HCT116 (cell line): ENCODE measurements at regions not wholly inside any gene's neighbourhood (a gene's known extent, or its start where the extent isn't known, plus 50 kb on each side); places are given as distances from the start of the nearest gene placed in this dataset.

ENCODE experiments used
- ATAC-seq: fragments of 200-7000 bp; cut with Tn5 transposase; 2 replicates; pipeline ENCODE4 v1.9.1; 2020; ENCODE audit warnings: mild to moderate bottlenecking, moderate library complexity
- BruUV-seq: library from RNA; stranded (reverse); fragments of 400-500 nt; replicated peaks from 2 replicates; lab custom pipeline; 2021; lab: Mats Ljungman, UMichigan
- CTCF ChIA-PET: fragments of 300-600 bp; sonication (Branson Sonifier 250); formaldehyde crosslinking; loops from one replicate; lab custom pipeline; 2021; ENCODE audit warnings: antibody characterized with exemption; lab: Charles Lee
- POLR2A ChIA-PET: fragments of 300-600, 350-600 bp; sonication (Branson Sonifier 250); formaldehyde crosslinking; loops from one replicate; lab custom pipeline; 2021; ENCODE audit warnings: antibody characterized with exemption; lab: Charles Lee
- RAD21 ChIA-PET, 2 experiments: fragments of 300-600 bp; sonication (Branson Sonifier 250); formaldehyde crosslinking; loops; one replicate each; lab custom pipeline; 2023; ENCODE audit warnings: low total read pairs in 2 of 2; ENCODE audit not compliant: uncharacterized antibody in 2 of 2, unreplicated experiment in 2 of 2, low non-redundant PET in 1 of 2; lab: Charles Lee
- DNase-seq: peaks from one replicate; pipeline ENCODE4 v3.0.0-alpha.2; 2010; ENCODE audit warnings: low read depth, low spot score
- H2AFZ ChIP-seq: fragments of 200-600 bp; shearing (Covaris generic), sonication (generic); 2 replicates; pipeline ENCODE4 v1.6.1; 2017; ENCODE audit warnings: low read depth, mixed run types, mixed read lengths, antibody characterized with exemption, low read length; ENCODE audit not compliant: poor library complexity, severe bottlenecking
- H3K27ac ChIP-seq: 2 replicates; pipeline ENCODE4 v1.5.1; 2012; ENCODE audit warnings: low read depth, low read length
- H3K27me3 ChIP-seq: fragments of 200-600 bp; sonication (generic); 2 replicates; pipeline ENCODE4 v1.6.1; 2016; ENCODE audit warnings: mixed run types, low read length, mixed read lengths; ENCODE audit not compliant: insufficient read depth
- H3K36me3 ChIP-seq, 2 experiments: fragments of 200-500 bp in 1 of 2; fragments of 200-600 bp in 1 of 2; sonication (Bioruptor generic) in 1 of 2; sonication (generic) in 1 of 2; 2 replicates each; pipeline versions ENCODE4 v1.5.1 to v1.6.1; 2014 to 2016; ENCODE audit warnings: low read length in 2 of 2, inconsistent platforms in 1 of 2, mixed read lengths in 1 of 2, mixed run types in 1 of 2; ENCODE audit not compliant: insufficient read depth in 2 of 2, control insufficient read depth in 1 of 2
- H3K4me1 ChIP-seq, 2 experiments: fragments of 200-600 bp in 1 of 2; sonication (generic) in 1 of 2; 2 replicates each; pipeline versions ENCODE4 v1.5.1 to v1.6.1; 2012 to 2017; ENCODE audit warnings: low read length in 2 of 2, inconsistent platforms in 1 of 2, mild to moderate bottlenecking in 1 of 2, mixed read lengths in 1 of 2, mixed run types in 1 of 2, moderate library complexity in 1 of 2; ENCODE audit not compliant: insufficient read depth in 2 of 2, control insufficient read depth in 1 of 2
- H3K4me2 ChIP-seq: fragments of 200-600 bp; sonication (generic); 2 replicates; pipeline ENCODE4 v1.6.1; 2017; ENCODE audit warnings: mixed run types, low read length, mixed read lengths
- H3K4me3 ChIP-seq, 2 experiments: fragments of 200-600 bp in 1 of 2; sonication (generic) in 1 of 2; replicated peaks in 1 of 2; 2 replicates each; pipeline ENCODE4 v1.5.1; 2011 to 2016; ENCODE audit warnings: low read length in 2 of 2, control low read depth in 1 of 2, low read depth in 1 of 2, mild to moderate bottlenecking in 1 of 2, mixed read lengths in 1 of 2, mixed run types in 1 of 2
- H3K79me2 ChIP-seq: fragments of 200-600 bp; sonication (generic); 2 replicates; pipeline ENCODE4 v1.6.1; 2017; ENCODE audit warnings: mild to moderate bottlenecking, mixed run types, low read length, moderate library complexity, mixed read lengths; ENCODE audit not compliant: insufficient read depth
- H3K9ac ChIP-seq: fragments of 200-600 bp; sonication (generic); 2 replicates; pipeline ENCODE4 v1.6.1; 2016; ENCODE audit warnings: low read length, mixed read lengths
- H3K9me2 ChIP-seq: fragments of 200-600 bp; sonication (generic), shearing (Covaris generic); 2 replicates; pipeline ENCODE4 v1.6.1; 2017; ENCODE audit warnings: mixed run types, mild to moderate bottlenecking, moderate library complexity; ENCODE audit not compliant: insufficient read depth
- H3K9me3 ChIP-seq, 2 experiments: fragments of 200-500 bp in 1 of 2; fragments of 200-600 bp in 1 of 2; sonication (Bioruptor generic) in 1 of 2; sonication (generic) in 1 of 2; 2 replicates each; pipeline ENCODE4 v1.6.1; 2014 to 2017; ENCODE audit warnings: low read length in 2 of 2, mixed read lengths in 2 of 2, inconsistent platforms in 1 of 2, low read depth in 1 of 2, mild to moderate bottlenecking in 1 of 2, mixed run types in 1 of 2, moderate library complexity in 1 of 2; ENCODE audit not compliant: control insufficient read depth in 1 of 2, insufficient read depth in 1 of 2
- H4K20me1 ChIP-seq: fragments of 200-600 bp; sonication (generic), shearing (Covaris generic); 2 replicates; pipeline ENCODE4 v1.6.1; 2017; ENCODE audit warnings: mixed run types, mild to moderate bottlenecking, moderate library complexity; ENCODE audit not compliant: insufficient read depth
- CEBPB ChIP-seq: IDR thresholded peaks from 2 replicates; pipeline ENCODE4 v1.6.1; 2012; ENCODE audit warnings: low read depth
- EGR1 ChIP-seq: IDR thresholded peaks from 2 replicates; pipeline ENCODE4 v1.6.1; 2012; ENCODE audit warnings: low read depth
- EZH2phosphoT487 ChIP-seq: fragments of 200-600 bp; IDR thresholded peaks from 2 replicates; pipeline ENCODE4 v1.6.1; 2018; ENCODE audit warnings: antibody characterized with exemption, borderline replicate concordance
- FOSL1 ChIP-seq: IDR thresholded peaks from 2 replicates; pipeline ENCODE4 v1.6.1; 2012; ENCODE audit warnings: low read depth
- JUND ChIP-seq: IDR thresholded peaks from 2 replicates; pipeline ENCODE4 v1.6.1; 2012
- RAD21 ChIP-seq: IDR thresholded peaks from 2 replicates; pipeline ENCODE4 v1.6.1; 2012; ENCODE audit warnings: low read depth, mild to moderate bottlenecking
- SIN3A ChIP-seq: IDR thresholded peaks from 2 replicates; pipeline ENCODE4 v1.6.1; 2012; ENCODE audit warnings: low read depth
- SP1 ChIP-seq: IDR thresholded peaks from 2 replicates; pipeline ENCODE4 v1.6.1; 2012; ENCODE audit warnings: low read depth
- SRF ChIP-seq: IDR thresholded peaks from 2 replicates; pipeline ENCODE4 v1.6.1; 2012; ENCODE audit warnings: low read depth
- ZFX ChIP-seq: fragments of 450-650 bp; IDR thresholded peaks from 2 replicates; pipeline ENCODE4 v1.6.1; 2017
- ZNF274 ChIP-seq: fragments of 200-500 bp; sonication (Bioruptor generic); IDR thresholded peaks from 2 replicates; pipeline ENCODE4 v1.6.1; 2014; ENCODE audit warnings: mild to moderate bottlenecking, low read depth, low read length, inconsistent platforms
- intact Hi-C: fragments of 100-400 bp; cut with micrococcal nuclease; formaldehyde crosslinking; loops from 2 replicates; pipeline ENCODE4 v1.10.0; 2022
- TF ChIP-seq, protein P1 (sequence below): IDR thresholded peaks from 2 replicates; pipeline ENCODE4 v1.6.1; 2012
- TF ChIP-seq, protein P2 (sequence below), 3 experiments: fragments of 200-600 bp in 1 of 3; sonication (generic) in 1 of 3; IDR thresholded peaks in 2 of 3; conservative IDR thresholded peaks in 1 of 3; 2 replicates each; pipeline ENCODE4 v1.5.1; 2012 to 2017; ENCODE audit warnings: low read depth in 2 of 3, low read length in 2 of 3, antibody characterized with exemption in 1 of 3, borderline replicate concordance in 1 of 3, control low read depth in 1 of 3, mild to moderate bottlenecking in 1 of 3, mixed read lengths in 1 of 3, mixed run types in 1 of 3, moderate library complexity in 1 of 3; ENCODE audit not compliant: insufficient read depth in 1 of 3

DNA sequence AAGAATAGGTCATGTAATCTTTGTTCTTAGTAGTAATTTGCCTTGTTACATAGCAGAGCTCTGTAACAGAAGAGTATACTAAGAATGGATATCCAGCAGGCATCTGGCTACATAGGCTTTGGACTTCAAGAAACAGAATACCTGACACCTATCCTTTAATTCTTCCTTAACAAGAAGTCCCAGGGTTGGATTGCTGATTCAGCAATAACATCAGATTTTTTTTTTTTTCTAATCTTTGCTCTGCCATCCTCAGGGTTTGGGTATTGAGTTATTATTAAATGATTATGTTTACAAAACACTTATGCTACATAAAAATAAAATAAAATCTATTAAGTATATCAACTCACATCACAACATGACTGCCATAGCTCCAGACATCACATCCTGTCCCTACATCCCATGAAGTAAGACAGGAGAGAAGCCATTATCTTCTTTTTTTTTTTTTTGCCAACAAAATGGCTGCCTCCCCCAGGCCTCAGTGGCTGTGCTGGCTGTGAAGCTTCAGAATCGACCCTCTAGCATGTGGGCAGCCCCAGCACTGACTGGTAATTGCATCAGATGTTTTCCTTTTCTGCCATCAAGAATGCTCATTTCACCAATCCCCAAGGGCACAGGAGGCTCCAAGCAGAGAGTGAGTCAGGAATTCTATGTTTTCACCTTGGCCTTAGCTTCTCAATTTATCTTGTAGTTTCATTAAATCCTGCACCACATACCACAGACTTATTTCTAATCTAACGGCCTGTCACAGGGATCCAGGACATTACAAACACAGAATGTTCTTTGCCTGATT lies 186.2 kb downstream of the DICER1 start:
- H3K4me2 ChIP-seq = no peak overlapping the region
- no peaks in the 10 kb centered on the region for H4K20me1 ChIP-seq
- TF ChIP-seq CEBPB = no peak
- TF ChIP-seq, protein P1, sequence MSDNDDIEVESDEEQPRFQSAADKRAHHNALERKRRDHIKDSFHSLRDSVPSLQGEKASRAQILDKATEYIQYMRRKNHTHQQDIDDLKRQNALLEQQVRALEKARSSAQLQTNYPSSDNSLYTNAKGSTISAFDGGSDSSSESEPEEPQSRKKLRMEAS = no peak
- TF ChIP-seq SRF = no peak
- TF ChIP-seq SP1 = no peak
- TF ChIP-seq JUND = no peak
- no peak for TF ChIP-seq EZH2phosphoT487
- no peak for TF ChIP-seq RAD21
- TF ChIP-seq, protein P2, sequence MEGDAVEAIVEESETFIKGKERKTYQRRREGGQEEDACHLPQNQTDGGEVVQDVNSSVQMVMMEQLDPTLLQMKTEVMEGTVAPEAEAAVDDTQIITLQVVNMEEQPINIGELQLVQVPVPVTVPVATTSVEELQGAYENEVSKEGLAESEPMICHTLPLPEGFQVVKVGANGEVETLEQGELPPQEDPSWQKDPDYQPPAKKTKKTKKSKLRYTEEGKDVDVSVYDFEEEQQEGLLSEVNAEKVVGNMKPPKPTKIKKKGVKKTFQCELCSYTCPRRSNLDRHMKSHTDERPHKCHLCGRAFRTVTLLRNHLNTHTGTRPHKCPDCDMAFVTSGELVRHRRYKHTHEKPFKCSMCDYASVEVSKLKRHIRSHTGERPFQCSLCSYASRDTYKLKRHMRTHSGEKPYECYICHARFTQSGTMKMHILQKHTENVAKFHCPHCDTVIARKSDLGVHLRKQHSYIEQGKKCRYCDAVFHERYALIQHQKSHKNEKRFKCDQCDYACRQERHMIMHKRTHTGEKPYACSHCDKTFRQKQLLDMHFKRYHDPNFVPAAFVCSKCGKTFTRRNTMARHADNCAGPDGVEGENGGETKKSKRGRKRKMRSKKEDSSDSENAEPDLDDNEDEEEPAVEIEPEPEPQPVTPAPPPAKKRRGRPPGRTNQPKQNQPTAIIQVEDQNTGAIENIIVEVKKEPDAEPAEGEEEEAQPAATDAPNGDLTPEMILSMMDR (IDR thresholded peaks at IDR 0.05 in 2 of 3, conservative IDR thresholded peaks at IDR 0.05 in 1 of 3; ENCODE audit: borderline replicate concordance in 1 of 3, insufficient read depth in 1 of 3, low read depth in 2 of 3, low read length in 2 of 3) = no peak
- TF ChIP-seq ZNF274 = no peak
- no peak for TF ChIP-seq ZFX
- TF ChIP-seq EGR1 = no peak
- TF ChIP-seq FOSL1 = no peak
- TF ChIP-seq SIN3A = no peak
- ChIA-PET RAD21 (no interaction called here), POLR2A (interaction anchor here (0.7 kb wide), 1 partner anchor 560 kb away, joined by 3 read pairs; no protein-coding TSS in a partner anchor), CTCF (no interaction called here)
- ATAC-seq = no peak
- BruUV-seq = no TSS peak
- H2AFZ ChIP-seq = no peak overlapping the region
- no peaks in the 10 kb centered on the region for H3K79me2 ChIP-seq
- H3K36me3 ChIP-seq = no peaks in the 10 kb centered on the region
- H3K9ac ChIP-seq = no peak overlapping the region
- H3K27me3 ChIP-seq = peaks cover 16% of the 10 kb centered on the region
- H3K4me1 ChIP-seq = no peaks in the 10 kb centered on the region
- no peak for DNase-seq
- no peaks in the 10 kb centered on the region for H3K9me2 ChIP-seq
- intact Hi-C loops = no loop called here
- no peaks in the 10 kb centered on the region for H3K9me3 ChIP-seq
- H3K27ac ChIP-seq = no peak overlapping the region
- no peak overlapping the region for H3K4me3 ChIP-seq
